HG03457 (cell line): ENCODE measurements at regions not wholly inside any gene's neighbourhood (a gene's known extent, or its start where the extent isn't known, plus 50 kb on each side); places are given as distances from the start of the nearest gene placed in this dataset.

Experiments used
- ATAC-seq: cut with Tn5 transposase; IDR thresholded peaks from one replicate; pipeline ENCODE4 v1.9.1; 2021; ENCODE audit warnings: moderate number of reproducible peaks; ENCODE audit not compliant: unreplicated experiment

- no peak for ATAC-seq
Measured at GRCh38 chr2:189364607-189365006, 76.7 kb upstream of the WDR75 start.

- ATAC-seq: no peak
Measured at GRCh38 chr2:189366349-189366748, 74.9 kb upstream of the WDR75 start.

DNA sequence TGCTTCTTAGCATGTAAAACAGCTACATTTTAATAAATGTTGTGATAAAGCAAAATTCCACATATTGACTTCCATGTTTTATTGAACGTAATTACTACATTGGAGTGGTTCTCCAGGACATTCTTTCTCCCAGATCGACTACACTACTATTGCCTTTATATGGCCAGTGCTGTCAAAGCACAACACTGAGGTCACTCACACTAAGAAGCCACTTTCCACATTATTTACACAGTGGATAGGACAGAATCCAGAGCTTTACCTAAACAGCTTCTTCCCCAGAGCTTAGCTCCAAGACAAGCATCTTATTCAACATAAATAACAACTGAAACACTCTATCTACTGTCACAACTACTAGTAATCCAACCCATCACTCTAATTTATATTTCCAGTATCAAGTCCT, 73.9 kb upstream of the WDR75 start:
- ATAC-seq: no peak

DNA sequence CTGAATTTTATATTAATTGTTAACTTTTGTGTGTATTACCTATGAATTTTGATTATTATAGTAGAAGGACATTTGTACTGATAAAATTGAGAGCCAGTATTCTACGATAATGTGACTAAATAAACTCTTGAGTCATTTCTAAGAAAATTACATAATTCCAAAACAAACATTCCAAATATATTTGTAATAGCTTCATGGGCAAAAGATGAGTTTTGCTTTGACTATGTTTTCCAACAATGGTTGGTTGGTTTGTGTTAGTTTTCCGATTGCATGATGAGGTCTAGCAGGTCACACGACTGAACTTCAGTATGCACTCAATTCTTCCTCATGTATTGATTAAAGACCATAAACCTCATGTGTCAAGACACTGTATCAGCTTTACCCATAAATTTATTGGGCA, 71.7 kb upstream of the WDR75 start:
- ATAC-seq: no peak

- ATAC-seq: no peak
Measured at GRCh38 chr2:189370719-189371118, 70.6 kb upstream of the WDR75 start.

DNA sequence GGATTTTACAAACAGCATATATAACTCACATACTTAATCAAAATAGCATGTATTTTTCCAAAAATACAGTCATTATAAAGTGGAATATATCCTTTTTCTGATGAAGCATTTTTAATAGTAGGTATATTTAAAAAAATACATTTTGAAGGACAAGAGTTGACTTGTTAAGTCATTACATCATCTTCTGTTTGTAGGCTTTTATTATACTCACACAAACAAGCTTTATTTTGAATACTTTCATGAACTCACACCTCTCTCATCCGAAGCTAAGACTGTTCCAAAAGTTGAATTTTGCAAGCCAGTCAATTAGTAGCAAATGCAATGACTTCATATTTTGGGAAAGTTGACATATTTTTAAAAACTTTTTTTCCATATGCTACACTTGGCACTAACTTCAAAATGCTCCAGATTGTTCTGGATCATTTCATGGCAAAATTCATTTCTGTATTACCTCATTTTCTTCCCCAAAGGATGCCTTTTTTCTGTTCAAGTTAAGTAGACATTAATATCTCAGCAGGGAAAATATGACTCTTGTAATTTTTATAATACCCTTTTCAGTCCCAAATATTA, 68.5 kb upstream of the WDR75 start:
- no peak for ATAC-seq

DNA sequence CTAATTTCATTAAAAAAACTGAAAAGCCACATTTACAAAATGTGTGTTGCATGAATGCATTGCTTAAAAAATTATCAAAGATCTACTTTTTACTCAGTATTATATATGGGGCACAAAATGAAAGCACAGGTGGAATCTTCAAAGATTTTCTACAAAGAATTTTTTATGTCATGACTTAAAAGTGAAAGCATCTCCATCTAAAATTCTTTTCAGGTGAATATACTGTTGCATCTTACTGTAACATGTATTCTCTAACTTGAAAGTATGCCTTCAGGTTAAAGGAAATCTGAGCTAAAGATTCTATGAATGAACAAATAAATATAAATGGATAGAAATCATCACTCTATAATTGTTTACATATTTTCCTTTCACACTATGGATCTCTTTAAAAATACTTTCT, 66.8 kb upstream of the WDR75 start:
- no peak for ATAC-seq

DNA sequence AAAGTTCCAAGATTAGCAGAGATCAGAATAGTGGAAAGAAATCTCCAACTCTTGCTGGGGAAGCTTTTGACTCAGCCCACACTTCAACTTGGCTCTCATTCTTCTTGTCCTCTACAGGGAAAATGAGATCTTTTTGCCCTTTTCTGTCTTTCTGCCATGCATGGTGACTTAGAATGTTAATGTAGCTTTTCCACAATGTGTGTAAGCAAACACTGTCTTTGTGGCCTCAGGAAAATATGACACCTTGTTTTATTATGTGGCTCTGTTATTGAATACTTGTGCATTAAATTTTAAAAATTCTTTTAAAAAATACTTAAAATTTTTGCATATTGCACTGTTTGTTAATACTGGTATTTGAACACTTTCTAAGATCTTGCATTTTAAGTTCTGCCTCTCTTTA, 65.4 kb upstream of the WDR75 start:
- no peak for ATAC-seq

GRCh38 chr2:189379287-189379630, 62.0 kb upstream of the WDR75 start:
- no peak for ATAC-seq

GRCh38 chr2:189379731-189380261, 61.5 kb upstream of the WDR75 start:
- ATAC-seq: no peak

DNA sequence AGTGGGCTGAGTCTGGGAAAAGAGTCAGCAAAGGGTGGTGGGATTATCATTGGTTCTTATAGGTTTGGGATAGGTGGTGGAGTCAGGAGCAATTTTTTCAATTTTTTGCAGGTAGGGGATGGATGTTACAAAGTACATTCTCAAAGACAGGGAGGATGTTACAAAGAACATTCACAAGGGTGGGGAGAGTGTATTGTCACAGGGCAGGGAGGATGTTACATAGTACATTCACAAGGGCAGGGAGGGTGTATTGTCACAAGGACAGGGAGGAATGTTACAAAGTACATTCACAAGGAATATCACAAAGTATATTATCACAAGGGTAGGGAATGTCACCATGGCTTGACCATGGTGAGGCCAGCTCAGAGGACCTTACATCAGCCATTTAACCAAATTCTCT, 58.6 kb upstream of the WDR75 start:
- ATAC-seq: no peak

GRCh38 chr2:189386741-189387140, 54.5 kb upstream of the WDR75 start:
- ATAC-seq: no peak

GRCh38 chr2:189391201-189391600, 50.1 kb upstream of the WDR75 start:
- no peak for ATAC-seq
